DMS53 treated with DMSO at 0.1 percent for 48 hours (cell line): ENCODE measurements at regions not wholly inside any gene's neighbourhood (a gene's known extent, or its start where the extent isn't known, plus 50 kb on each side); places are given as distances from the start of the nearest gene placed in this dataset.

Experiments used
- DNase-seq: peaks from one replicate; lab custom pipeline; 2025; ENCODE audit not compliant: unreplicated experiment; lab: John Stamatoyannopoulos, UW

GRCh38 chr2:223701761-223702160 lies 99.6 kb upstream of the SCG2 start:
- DNase-seq: no peak

- DNase-seq: no peak
Measured at GRCh38 chr2:223700221-223700620, 98.1 kb upstream of the SCG2 start.

- no peak for DNase-seq
Measured at GRCh38 chr2:223697892-223698645, 95.9 kb upstream of the SCG2 start.

- DNase-seq: no peak
Measured at GRCh38 chr2:223697316-223697891, 95.2 kb upstream of the SCG2 start.

GRCh38 chr2:223696719-223697118 lies 94.6 kb upstream of the SCG2 start:
- DNase-seq: peak; percentile 86

- DNase-seq: peak; percentile 34
Measured at GRCh38 chr2:223692191-223692947, 90.2 kb upstream of the SCG2 start.

GRCh38 chr2:223688094-223688835 lies 86.1 kb upstream of the SCG2 start:
- no peak for DNase-seq

GRCh38 chr2:223681125-223681524 lies 79.0 kb upstream of the SCG2 start:
- no peak for DNase-seq

- DNase-seq: peak; percentile 24
Measured at GRCh38 chr2:223674998-223675609, 72.9 kb upstream of the SCG2 start.

- DNase-seq: no peak
Measured at GRCh38 chr2:223669453-223670225, 67.5 kb upstream of the SCG2 start.

- DNase-seq: no peak
Measured at GRCh38 chr2:223668302-223668998, 66.3 kb upstream of the SCG2 start.

GRCh38 chr2:223654384-223654915 lies 52.3 kb upstream of the SCG2 start:
- no peak for DNase-seq

GRCh38 chr2:223652902-223653301 lies 50.7 kb upstream of the SCG2 start:
- no peak for DNase-seq

- DNase-seq: no peak
Measured at GRCh38 chr2:223652122-223652521, 50.0 kb upstream of the SCG2 start.
